ENCODE measurements at regions not wholly inside any gene's neighbourhood (a gene's known extent, or its start where the extent isn't known, plus 50 kb on each side); places are given as distances from the start of the nearest gene placed in this dataset.
A peak's percentile ranks its signal among the peaks of the same experiment; 100 is the strongest.

DNA sequence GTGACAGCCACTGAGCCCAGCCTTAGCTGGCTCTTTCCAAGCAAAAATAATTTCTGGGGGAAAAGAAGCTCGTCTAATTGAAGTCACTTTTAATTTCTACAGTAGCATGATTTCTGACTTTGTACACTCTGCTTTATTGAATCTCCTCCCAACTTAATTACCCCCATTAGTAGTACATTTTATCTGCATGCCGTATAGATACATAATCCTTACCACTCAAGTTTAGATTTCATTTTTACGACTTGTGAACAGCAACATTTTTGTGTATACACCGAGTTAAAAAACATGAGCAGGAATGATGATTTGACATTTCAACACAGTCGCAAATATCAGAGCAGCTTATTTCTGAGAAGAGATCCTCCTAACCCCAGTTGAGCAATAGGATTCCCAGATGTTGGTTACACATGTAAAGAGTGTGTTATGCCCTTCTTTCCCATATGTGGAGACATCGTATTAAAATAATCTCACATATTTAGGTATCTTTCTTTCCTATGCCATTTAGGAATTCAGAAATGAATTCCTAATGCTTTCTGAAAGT is 127.3 kb upstream of the MTHFD1L start:
- no peak for DNase-seq (ENCODE audit: low read depth, low spot score)
- Mint-ChIP-seq H3K27me3 (ENCODE audit: low read depth) (no peaks in the 10 kb centered on the region), H3K27ac (ENCODE audit: unreplicated experiment) (no peak overlapping the region), H3K36me3 (ENCODE audit: low read depth) (peaks cover 9% of the 10 kb centered on the region), H3K9me3 (no peaks in the 10 kb centered on the region), H3K4me1 (peaks cover 40% of the 10 kb centered on the region), H3K4me3 (no peak overlapping the region)
- TF ChIP-seq, protein P1, sequence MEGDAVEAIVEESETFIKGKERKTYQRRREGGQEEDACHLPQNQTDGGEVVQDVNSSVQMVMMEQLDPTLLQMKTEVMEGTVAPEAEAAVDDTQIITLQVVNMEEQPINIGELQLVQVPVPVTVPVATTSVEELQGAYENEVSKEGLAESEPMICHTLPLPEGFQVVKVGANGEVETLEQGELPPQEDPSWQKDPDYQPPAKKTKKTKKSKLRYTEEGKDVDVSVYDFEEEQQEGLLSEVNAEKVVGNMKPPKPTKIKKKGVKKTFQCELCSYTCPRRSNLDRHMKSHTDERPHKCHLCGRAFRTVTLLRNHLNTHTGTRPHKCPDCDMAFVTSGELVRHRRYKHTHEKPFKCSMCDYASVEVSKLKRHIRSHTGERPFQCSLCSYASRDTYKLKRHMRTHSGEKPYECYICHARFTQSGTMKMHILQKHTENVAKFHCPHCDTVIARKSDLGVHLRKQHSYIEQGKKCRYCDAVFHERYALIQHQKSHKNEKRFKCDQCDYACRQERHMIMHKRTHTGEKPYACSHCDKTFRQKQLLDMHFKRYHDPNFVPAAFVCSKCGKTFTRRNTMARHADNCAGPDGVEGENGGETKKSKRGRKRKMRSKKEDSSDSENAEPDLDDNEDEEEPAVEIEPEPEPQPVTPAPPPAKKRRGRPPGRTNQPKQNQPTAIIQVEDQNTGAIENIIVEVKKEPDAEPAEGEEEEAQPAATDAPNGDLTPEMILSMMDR (conservative IDR thresholded peaks at IDR 0.05), result no peak

DNA sequence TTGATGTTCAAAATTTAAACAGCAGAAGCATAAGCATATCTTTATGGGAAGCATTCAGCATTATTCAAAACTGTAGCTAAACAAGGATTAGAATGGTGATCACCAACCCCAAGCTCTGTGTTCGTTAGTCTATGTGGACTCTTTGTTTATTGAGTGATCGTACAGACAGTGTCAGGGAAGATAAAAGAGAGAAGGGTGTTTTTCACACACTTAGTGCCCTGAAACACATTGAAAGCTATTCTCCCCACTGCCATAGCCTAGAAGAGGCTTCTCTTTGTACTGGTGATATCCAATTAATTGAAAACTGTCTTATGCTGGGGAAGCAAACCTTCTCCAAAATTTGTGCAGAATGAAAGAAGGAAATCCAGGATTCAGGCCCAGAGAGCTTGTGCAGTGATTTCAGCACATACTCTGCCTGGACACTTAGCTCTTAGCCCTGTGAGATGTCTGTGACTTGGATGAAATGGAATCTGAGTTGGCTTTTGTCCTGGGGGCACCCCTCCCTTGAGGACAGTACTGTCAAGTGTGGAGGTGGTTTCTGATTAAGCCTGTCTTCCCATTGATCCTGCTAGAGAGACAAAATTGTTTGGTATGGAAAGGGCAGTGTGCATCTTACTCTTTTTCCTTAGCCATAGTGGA is 125.7 kb upstream of the MTHFD1L start:
- Mint-ChIP-seq H3K4me3 (no peak overlapping the region), H3K4me1 (peaks cover 40% of the 10 kb centered on the region), H3K9me3 (no peaks in the 10 kb centered on the region), H3K27me3 (ENCODE audit: low read depth) (no peaks in the 10 kb centered on the region), H3K27ac (ENCODE audit: unreplicated experiment) (peak overlapping the region; percentile 76), H3K36me3 (ENCODE audit: low read depth) (peaks cover 2% of the 10 kb centered on the region)
- no peak for DNase-seq (ENCODE audit: low read depth, low spot score)
- TF ChIP-seq, protein P1 (conservative IDR thresholded peaks at IDR 0.05), result no peak

DNA sequence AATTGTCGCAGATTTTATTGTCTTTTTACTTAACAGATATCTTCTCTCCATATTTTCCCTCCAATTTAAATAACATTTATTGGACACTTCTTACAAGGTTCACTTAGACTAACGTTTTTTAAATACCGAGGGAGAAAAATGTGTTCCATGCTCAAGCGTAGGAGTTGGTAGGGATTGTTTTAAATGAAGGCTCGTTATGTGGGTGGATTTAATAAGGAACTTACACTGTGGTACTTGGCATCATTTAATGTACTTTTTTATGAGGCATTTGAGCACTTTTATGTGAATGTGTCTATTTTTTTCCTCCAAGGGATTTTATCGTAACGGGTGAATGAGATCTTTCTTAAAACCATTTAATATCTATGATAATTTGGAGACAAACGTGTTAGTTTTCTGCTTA is 125.0 kb upstream of the MTHFD1L start:
- no peak overlapping the region for H3K4me3 Mint-ChIP-seq
- H3K27ac Mint-ChIP-seq (ENCODE audit: unreplicated experiment), result no peak overlapping the region
- DNase-seq (ENCODE audit: low read depth, low spot score), result no peak
- no peaks in the 10 kb centered on the region for H3K36me3 Mint-ChIP-seq (ENCODE audit: low read depth)
- H3K4me1 Mint-ChIP-seq, result peaks cover 40% of the 10 kb centered on the region
- TF ChIP-seq, protein P1 (conservative IDR thresholded peaks at IDR 0.05), result no peak
- no peaks in the 10 kb centered on the region for H3K9me3 Mint-ChIP-seq
- H3K27me3 Mint-ChIP-seq (ENCODE audit: low read depth), result no peaks in the 10 kb centered on the region

DNA sequence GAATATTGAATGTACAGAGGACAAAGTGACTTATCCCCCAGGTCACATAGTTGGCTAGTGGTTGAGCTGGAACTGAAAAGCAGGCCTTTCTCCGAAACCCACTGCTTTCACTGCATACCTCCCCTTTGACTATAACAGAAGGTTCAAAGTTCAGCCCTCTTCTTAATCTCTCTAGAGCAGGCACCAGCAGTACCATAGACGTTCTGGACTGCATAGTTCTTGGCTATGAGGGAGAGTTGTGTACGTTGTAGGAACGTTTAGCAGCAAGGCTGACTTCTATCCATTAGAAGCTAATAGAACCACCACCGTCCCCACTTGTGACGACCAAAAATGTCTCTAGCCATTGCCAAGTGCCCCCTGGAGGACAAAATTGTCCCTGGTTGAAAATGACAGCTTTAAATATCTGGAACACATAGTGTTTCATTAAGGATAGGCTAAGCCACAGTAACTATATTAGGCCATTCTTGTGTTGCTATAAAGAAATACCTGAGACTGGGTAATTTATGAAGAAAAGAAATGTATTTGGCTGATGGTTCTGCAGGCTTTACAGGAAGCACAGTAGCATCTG is 123.8 kb upstream of the MTHFD1L start:
- Mint-ChIP-seq H3K27ac (ENCODE audit: unreplicated experiment) (no peak overlapping the region), H3K36me3 (ENCODE audit: low read depth) (no peaks in the 10 kb centered on the region), H3K4me1 (peaks cover 46% of the 10 kb centered on the region), H3K9me3 (no peaks in the 10 kb centered on the region), H3K27me3 (ENCODE audit: low read depth) (no peaks in the 10 kb centered on the region), H3K4me3 (no peak overlapping the region)
- TF ChIP-seq, protein P1 (conservative IDR thresholded peaks at IDR 0.05), result peak; percentile 53
- DNase-seq (ENCODE audit: low read depth, low spot score), result no peak

DNA sequence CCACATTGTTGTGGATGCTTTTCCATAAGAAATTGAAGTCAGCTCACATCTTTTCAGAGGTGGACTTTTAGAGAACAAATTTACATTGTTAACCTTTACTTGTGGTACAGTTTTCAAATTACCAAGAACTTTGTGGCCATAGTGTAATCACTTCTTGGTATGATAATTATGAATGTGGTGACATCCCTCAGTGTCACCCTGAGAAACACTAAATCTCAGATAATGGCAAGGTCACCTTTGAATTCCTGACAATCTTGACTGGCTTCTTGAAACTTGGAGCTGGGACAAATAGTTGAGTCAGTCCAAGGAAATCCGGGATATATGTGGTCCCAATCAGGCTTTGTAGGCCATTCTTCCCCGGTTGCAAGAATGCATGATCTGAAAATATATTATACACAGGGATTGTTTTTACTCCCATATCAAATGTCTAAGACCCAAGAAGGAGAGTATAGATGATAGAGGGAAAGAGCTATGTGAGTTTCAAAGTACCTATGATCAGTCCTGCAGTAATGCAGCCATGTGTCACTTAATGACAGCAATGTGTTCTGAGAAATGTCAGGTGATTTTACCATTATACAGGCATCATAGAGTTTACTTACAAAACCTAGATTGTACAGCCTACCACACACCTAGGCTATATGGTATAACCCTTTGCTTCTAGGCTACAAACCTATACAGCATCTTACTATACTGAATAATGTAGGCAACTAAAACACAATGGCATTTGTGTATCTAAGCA is 120.8 kb upstream of the MTHFD1L start:
- H3K9me3 Mint-ChIP-seq, result no peaks in the 10 kb centered on the region
- H3K4me3 Mint-ChIP-seq, result no peak overlapping the region
- H3K36me3 Mint-ChIP-seq (ENCODE audit: low read depth), result peaks cover 2% of the 10 kb centered on the region
- TF ChIP-seq, protein P1 (conservative IDR thresholded peaks at IDR 0.05), result no peak
- H3K27me3 Mint-ChIP-seq (ENCODE audit: low read depth), result no peaks in the 10 kb centered on the region
- DNase-seq (ENCODE audit: low read depth, low spot score), result no peak
- peaks cover 30% of the 10 kb centered on the region for H3K4me1 Mint-ChIP-seq
- H3K27ac Mint-ChIP-seq (ENCODE audit: unreplicated experiment), result no peak overlapping the region

All from neural crest cell (in vitro differentiated cells).